HG03039 (cell line): ENCODE measurements at regions not wholly inside any gene's neighbourhood (a gene's known extent, or its start where the extent isn't known, plus 50 kb on each side); places are given as distances from the start of the nearest gene placed in this dataset.

Source experiments
- ATAC-seq: cut with Tn5 transposase; IDR thresholded peaks from one replicate; pipeline ENCODE4 v1.9.1; 2021; ENCODE audit warnings: mild to moderate bottlenecking, moderate library complexity; ENCODE audit not compliant: unreplicated experiment

- ATAC-seq: no peak
Measured at GRCh38 chr13:47372751-47373150, 475.9 kb upstream of the HTR2A start.

GRCh38 chr13:47351798-47352197 is 454.9 kb upstream of the HTR2A start:
- ATAC-seq: no peak

GRCh38 chr13:47350334-47351124 is 453.7 kb upstream of the HTR2A start:
- ATAC-seq: no peak

- no peak for ATAC-seq
Measured at GRCh38 chr13:47349211-47349610, 452.4 kb upstream of the HTR2A start.

- ATAC-seq: no peak
Measured at GRCh38 chr13:47337781-47338507, 441.1 kb upstream of the HTR2A start.

- no peak for ATAC-seq
Measured at GRCh38 chr13:47334173-47334572, 437.3 kb upstream of the HTR2A start.

- no peak for ATAC-seq
Measured at GRCh38 chr13:47332149-47332548, 435.3 kb upstream of the HTR2A start.

GRCh38 chr13:47330031-47330430 is 433.2 kb upstream of the HTR2A start:
- no peak for ATAC-seq

GRCh38 chr13:47327861-47328260 is 431.0 kb upstream of the HTR2A start:
- no peak for ATAC-seq

GRCh38 chr13:47326061-47326460 is 429.2 kb upstream of the HTR2A start:
- ATAC-seq: no peak

- ATAC-seq: no peak
Measured at GRCh38 chr13:47317356-47317755, 420.5 kb upstream of the HTR2A start.

GRCh38 chr13:47310401-47310800 is 413.5 kb upstream of the HTR2A start:
- ATAC-seq: no peak

GRCh38 chr13:47306991-47307390 is 410.1 kb upstream of the HTR2A start:
- ATAC-seq: no peak

- no peak for ATAC-seq
Measured at GRCh38 chr13:47303626-47304025, 406.8 kb upstream of the HTR2A start.

GRCh38 chr13:47299304-47299703 is 402.5 kb upstream of the HTR2A start:
- no peak for ATAC-seq

- ATAC-seq: no peak
Measured at GRCh38 chr13:47298506-47298905, 401.7 kb upstream of the HTR2A start.

GRCh38 chr13:47294691-47295090 is 397.8 kb upstream of the HTR2A start:
- ATAC-seq: no peak

GRCh38 chr13:47291107-47291656 is 394.3 kb upstream of the HTR2A start:
- ATAC-seq: no peak

- ATAC-seq: no peak
Measured at GRCh38 chr13:47289567-47289966, 392.7 kb upstream of the HTR2A start.

- no peak for ATAC-seq
Measured at GRCh38 chr13:47288546-47288945, 391.7 kb upstream of the HTR2A start.

- ATAC-seq: no peak
Measured at GRCh38 chr13:47287291-47287751, 390.5 kb upstream of the HTR2A start.

GRCh38 chr13:47281991-47282390 is 385.1 kb upstream of the HTR2A start:
- ATAC-seq: no peak
